SU-DHL-6 (cell line): ENCODE measurements at regions not wholly inside any gene's neighbourhood (a gene's known extent, or its start where the extent isn't known, plus 50 kb on each side); places are given as distances from the start of the nearest gene placed in this dataset.

Source experiments
- EZH2phosphoT487 ChIP-seq: fragments of 200-600 bp; sonication (generic), shearing (Covaris generic); conservative IDR thresholded peaks from 2 replicates; pipeline ENCODE4 v1.6.1; 2018; ENCODE audit warnings: mild to moderate bottlenecking, antibody characterized with exemption, low read length, moderate library complexity, mixed read lengths
- TF ChIP-seq, protein P1 (sequence below): fragments of 200-600 bp; sonication (generic); IDR thresholded peaks from one replicate; pipeline ENCODE4 v1.5.1; 2017; ENCODE audit warnings: antibody characterized with exemption, mild to moderate bottlenecking, low read length, moderate library complexity; ENCODE audit not compliant: insufficient read depth, poor library complexity, severe bottlenecking

DNA sequence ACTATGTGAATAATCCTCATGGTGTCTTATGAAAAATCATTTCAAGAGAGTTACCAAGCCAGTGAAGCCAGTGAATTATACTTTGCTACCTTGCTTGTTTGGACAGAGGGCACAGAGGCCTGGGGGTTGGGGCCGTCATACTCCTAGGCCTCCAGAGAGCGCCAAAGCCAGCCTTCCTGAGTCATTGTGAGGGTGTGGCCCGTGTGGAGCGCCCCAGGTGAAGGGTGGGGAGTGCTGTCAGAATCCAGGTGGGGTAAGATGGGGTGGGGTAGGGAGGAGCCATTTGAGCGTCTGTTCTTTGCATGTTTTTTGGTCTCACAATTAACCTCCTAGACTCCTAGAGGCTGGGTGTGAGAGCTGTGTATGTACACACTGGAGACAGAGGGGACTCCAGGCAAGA is 71.1 kb downstream of the PERP start:
- TF ChIP-seq, protein P1, sequence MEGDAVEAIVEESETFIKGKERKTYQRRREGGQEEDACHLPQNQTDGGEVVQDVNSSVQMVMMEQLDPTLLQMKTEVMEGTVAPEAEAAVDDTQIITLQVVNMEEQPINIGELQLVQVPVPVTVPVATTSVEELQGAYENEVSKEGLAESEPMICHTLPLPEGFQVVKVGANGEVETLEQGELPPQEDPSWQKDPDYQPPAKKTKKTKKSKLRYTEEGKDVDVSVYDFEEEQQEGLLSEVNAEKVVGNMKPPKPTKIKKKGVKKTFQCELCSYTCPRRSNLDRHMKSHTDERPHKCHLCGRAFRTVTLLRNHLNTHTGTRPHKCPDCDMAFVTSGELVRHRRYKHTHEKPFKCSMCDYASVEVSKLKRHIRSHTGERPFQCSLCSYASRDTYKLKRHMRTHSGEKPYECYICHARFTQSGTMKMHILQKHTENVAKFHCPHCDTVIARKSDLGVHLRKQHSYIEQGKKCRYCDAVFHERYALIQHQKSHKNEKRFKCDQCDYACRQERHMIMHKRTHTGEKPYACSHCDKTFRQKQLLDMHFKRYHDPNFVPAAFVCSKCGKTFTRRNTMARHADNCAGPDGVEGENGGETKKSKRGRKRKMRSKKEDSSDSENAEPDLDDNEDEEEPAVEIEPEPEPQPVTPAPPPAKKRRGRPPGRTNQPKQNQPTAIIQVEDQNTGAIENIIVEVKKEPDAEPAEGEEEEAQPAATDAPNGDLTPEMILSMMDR, result no peak
- TF ChIP-seq EZH2phosphoT487, result no peak
